SK-N-SH (cell line): ENCODE measurements at regions not wholly inside any gene's neighbourhood (a gene's known extent, or its start where the extent isn't known, plus 50 kb on each side); places are given as distances from the start of the nearest gene placed in this dataset.

Experiments
- CTCF ChIA-PET: fragments of 300-600, 350-600 bp; formaldehyde crosslinking; extraction: SDS; loops from one replicate; lab custom pipeline; 2021; lab: Yijun Ruan, JAX
- POLR2A ChIA-PET: fragments of 350-600 bp; sonication (Branson Sonifier 250); formaldehyde crosslinking; extraction: SDS; loops from one replicate; lab custom pipeline; 2020; ENCODE audit warnings: antibody characterized with exemption, inconsistent platforms; lab: Yijun Ruan, JAX
- DNase-seq: peaks from one replicate; pipeline ENCODE4 v3.0.0; 2012
- H2AFZ ChIP-seq: fragments of 200-600 bp; sonication (generic); 2 replicates; pipeline ENCODE4 v1.8.1; 2016; ENCODE audit warnings: antibody characterized with exemption, mild to moderate bottlenecking, low read depth
- H3F3A ChIP-seq: fragments of 200-600 bp; sonication (generic); replicated peaks from 2 replicates; pipeline ENCODE3; 2016; ENCODE audit warnings: antibody characterized with exemption, mild to moderate bottlenecking; ENCODE audit not compliant: insufficient read depth
- H3K27ac ChIP-seq, 2 experiments: fragments of 200-500 bp in 1 of 2; fragments of 200-600 bp in 1 of 2; sonication (Bioruptor generic) in 1 of 2; sonication (generic), shearing (Covaris generic) in 1 of 2; 2 replicates each; pipeline versions ENCODE4 v1.5.1 to v1.6.1; 2014 to 2016; ENCODE audit warnings: low read depth in 2 of 2, inconsistent platforms in 1 of 2, low read length in 1 of 2, mild to moderate bottlenecking in 1 of 2, mixed read lengths in 1 of 2
- H3K27me3 ChIP-seq: fragments of 200-600 bp; sonication (generic), shearing (Covaris generic); 2 replicates; pipeline ENCODE4 v1.6.1; 2016; ENCODE audit warnings: mixed run types; ENCODE audit not compliant: insufficient read depth
- H3K36me3 ChIP-seq, 2 experiments: fragments of 200-500 bp in 1 of 2; fragments of 200-600 bp in 1 of 2; sonication (Bioruptor generic) in 1 of 2; sonication (generic) in 1 of 2; replicated peaks in 1 of 2; 2 replicates each; pipeline versions ENCODE3 to v1.5.1; 2014 to 2016; ENCODE audit warnings: low read length in 1 of 2, mild to moderate bottlenecking in 1 of 2; ENCODE audit not compliant: insufficient read depth in 2 of 2, control insufficient read depth in 1 of 2
- H3K4me1 ChIP-seq, 2 experiments: fragments of 200-500 bp in 1 of 2; fragments of 200-600 bp in 1 of 2; sonication (Bioruptor generic) in 1 of 2; sonication (generic), shearing (Covaris generic) in 1 of 2; 2 replicates each; pipeline versions ENCODE4 v1.5.1 to v1.6.1; 2014 to 2016; ENCODE audit warnings: low read depth in 1 of 2, low read length in 1 of 2, mixed run types in 1 of 2; ENCODE audit not compliant: insufficient read depth in 2 of 2, control insufficient read depth in 1 of 2
- H3K4me2 ChIP-seq: fragments of 200-600 bp; sonication (generic), shearing (Covaris generic); 2 replicates; pipeline ENCODE4 v1.6.1; 2017; ENCODE audit warnings: mixed run types
- H3K4me3 ChIP-seq, 2 experiments: fragments of 200-500 bp in 1 of 2; fragments of 200-600 bp in 1 of 2; sonication (Bioruptor generic) in 1 of 2; sonication (generic), shearing (Covaris generic) in 1 of 2; 2 replicates each; pipeline versions ENCODE4 v1.5.1 to v1.8.1; 2014 to 2016; ENCODE audit warnings: low read depth in 2 of 2, inconsistent platforms in 1 of 2, low read length in 1 of 2, mild to moderate bottlenecking in 1 of 2, mixed read lengths in 1 of 2, moderate library complexity in 1 of 2
- H3K79me2 ChIP-seq: fragments of 200-600 bp; sonication (generic); 2 replicates; pipeline ENCODE4 v1.8.1; 2017; ENCODE audit warnings: mild to moderate bottlenecking; ENCODE audit not compliant: insufficient read depth
- H3K9ac ChIP-seq: fragments of 200-600 bp; sonication (generic); 2 replicates; pipeline ENCODE4 v1.6.1; 2017; ENCODE audit warnings: mixed run types
- H3K9me2 ChIP-seq: fragments of 200-600 bp; sonication (generic); 2 replicates; pipeline ENCODE4 v1.6.1; 2017; ENCODE audit warnings: mixed run types
- H3K9me3 ChIP-seq: fragments of 200-600 bp; sonication (generic); 2 replicates; pipeline ENCODE4 v1.6.1; 2017; ENCODE audit warnings: mixed run types, mild to moderate bottlenecking, moderate library complexity
- H4K20me1 ChIP-seq: fragments of 200-600 bp; sonication (generic); 2 replicates; pipeline ENCODE4 v1.6.1; 2017; ENCODE audit warnings: mild to moderate bottlenecking, mixed run types; ENCODE audit not compliant: insufficient read depth
- ELF1 ChIP-seq: IDR thresholded peaks from 2 replicates; pipeline ENCODE4 v1.4.0; 2012
- EZH2phosphoT487 ChIP-seq: fragments of 200-600 bp; sonication (generic); IDR thresholded peaks from 2 replicates; pipeline ENCODE4 v1.6.1; 2017; ENCODE audit warnings: low read depth, mixed run types, mild to moderate bottlenecking, antibody characterized with exemption, moderate library complexity, borderline replicate concordance
- FOSL2 ChIP-seq: IDR thresholded peaks from 2 replicates; pipeline ENCODE4 v1.4.0; 2012; ENCODE audit warnings: low read depth, mild to moderate bottlenecking, moderate library complexity, borderline replicate concordance
- FOXJ3 ChIP-seq: sonication (generic); formaldehyde crosslinking; IDR thresholded peaks from 2 replicates; pipeline ENCODE4 v1.5.1; 2020; ENCODE audit warnings: mild to moderate bottlenecking, missing genetic modification reagents
- FOXM1 ChIP-seq: IDR thresholded peaks from 2 replicates; pipeline ENCODE4 v1.4.0; 2012; ENCODE audit warnings: low read depth, mild to moderate bottlenecking
- GATA2 ChIP-seq: sonication (generic); formaldehyde crosslinking; IDR thresholded peaks from 2 replicates; pipeline ENCODE4 v1.5.0; 2020; ENCODE audit warnings: mild to moderate bottlenecking, missing genetic modification reagents
- IRF3 ChIP-seq: fragments of 150-350 bp; IDR thresholded peaks from 2 replicates; pipeline ENCODE4 v1.6.1; 2016; ENCODE audit warnings: mild to moderate bottlenecking, low read depth, low read length
- JUND ChIP-seq: IDR thresholded peaks from 2 replicates; pipeline ENCODE4 v1.4.0; 2012
- MXI1 ChIP-seq: IDR thresholded peaks from 2 replicates; pipeline ENCODE4 v1.6.1; 2012; ENCODE audit warnings: mild to moderate bottlenecking, low read depth, low read length, improper control_type of control experiment
- NFIC ChIP-seq: IDR thresholded peaks from 2 replicates; pipeline ENCODE4 v1.4.0; 2012; ENCODE audit warnings: borderline replicate concordance
- RFX5 ChIP-seq: IDR thresholded peaks from 2 replicates; pipeline ENCODE4 v1.6.1; 2012; ENCODE audit warnings: mild to moderate bottlenecking, improper control_type of control experiment, low read length
- RXRA ChIP-seq: IDR thresholded peaks from 2 replicates; pipeline ENCODE4 v1.4.0; 2012; ENCODE audit warnings: low read depth, mild to moderate bottlenecking, borderline replicate concordance
- SIN3A ChIP-seq: IDR thresholded peaks from 2 replicates; pipeline ENCODE4 v1.6.1; 2012; ENCODE audit warnings: low read depth, mild to moderate bottlenecking, low read length, moderate library complexity, borderline replicate concordance
- TAF1 ChIP-seq: IDR thresholded peaks from 2 replicates; pipeline ENCODE4 v1.6.1; 2012; ENCODE audit warnings: low read depth, mild to moderate bottlenecking, low read length, moderate library complexity, borderline replicate concordance
- USF1 ChIP-seq: IDR thresholded peaks from 2 replicates; pipeline ENCODE4 v1.4.0; 2012; ENCODE audit warnings: low read depth, borderline replicate concordance
- USF2 ChIP-seq: fragments of 150-350 bp; IDR thresholded peaks from 2 replicates; pipeline ENCODE4 v1.6.1; 2017; ENCODE audit warnings: antibody characterized with exemption, low read length, low read depth, borderline replicate concordance
- ZBTB33 ChIP-seq: IDR thresholded peaks from 2 replicates; pipeline ENCODE4 v1.4.0; 2012; ENCODE audit warnings: low read depth, borderline replicate concordance
- WGBS: methylation state at CpG from one replicate; pipeline ENCODE4 v1.1.6; 2017; ENCODE audit warnings: low lambda C conversion rate; 5-methylcytosine and 5-hydroxymethylcytosine counted together

- TF ChIP-seq FOSL2 (no peak), USF1 (no peak), NFIC (no peak), MXI1 (no peak)
Measured at GRCh38 chr5:82707741-82708140, 369.5 kb downstream of the TMEM167A start (continued).

GRCh38 chr5:82704381-82704780 is 372.8 kb downstream of the TMEM167A start:
- POLR2A ChIA-PET: no interaction called here
- WGBS: 45% methylated on average over 2 of the region's 2 CpGs
- Histone ChIP-seq H3K4me2 (no peak overlapping the region), H3K9ac (no peak overlapping the region), H3F3A (no peaks in the 10 kb centered on the region), H3K4me3 (no peak overlapping the region), H3K9me2 (no peaks in the 10 kb centered on the region), H3K9me3 (no peaks in the 10 kb centered on the region), H3K27ac (no peak overlapping the region), H4K20me1 (no peaks in the 10 kb centered on the region), H3K27me3 (no peaks in the 10 kb centered on the region), H3K79me2 (no peaks in the 10 kb centered on the region), H3K4me1 (no peaks in the 10 kb centered on the region), H2AFZ (no peak overlapping the region), H3K36me3 (no peaks in the 10 kb centered on the region)
- no peak for TF ChIP-seq ELF1
- TF ChIP-seq FOXJ3 (CRISPR knock-in tag): no peak
- no peak for TF ChIP-seq SIN3A
- TF ChIP-seq RXRA: no peak
- no peak for TF ChIP-seq USF2
- no peak for TF ChIP-seq IRF3
- no peak for TF ChIP-seq ZBTB33
- DNase-seq: no peak
- CTCF ChIA-PET: interaction anchor here (1.1 kb wide), 1 partner anchor 904 kb away, joined by 3 read pairs; no protein-coding TSS in a partner anchor

- H3K9me3 ChIP-seq: no peaks in the 10 kb centered on the region
- H3K79me2 ChIP-seq: no peaks in the 10 kb centered on the region
- no peaks in the 10 kb centered on the region; a peak in 1 of 4 replicates for H3K4me1 ChIP-seq
- DNase-seq: no peak
- 0% methylated on average over 1 of the region's 1 CpG for WGBS
- no peak overlapping the region for H3K27ac ChIP-seq
- no peak overlapping the region for H3K4me3 ChIP-seq
- no peaks in the 10 kb centered on the region for H3K9me2 ChIP-seq
- no peaks in the 10 kb centered on the region for H3K27me3 ChIP-seq
- H3K9ac ChIP-seq: no peak overlapping the region
- CTCF ChIA-PET: no interaction called here
- H4K20me1 ChIP-seq: no peaks in the 10 kb centered on the region
- H2AFZ ChIP-seq: no peak overlapping the region
- H3K4me2 ChIP-seq: no peak overlapping the region
- no peaks in the 10 kb centered on the region for H3K36me3 ChIP-seq
- POLR2A ChIA-PET: no interaction called here
- H3F3A ChIP-seq: no peaks in the 10 kb centered on the region
- no peak for TF ChIP-seq RFX5
- no peak for TF ChIP-seq ZBTB33
- TF ChIP-seq EZH2phosphoT487: no peak
- no peak for TF ChIP-seq FOXM1
- TF ChIP-seq JUND: no peak
- no peak for TF ChIP-seq USF2
- no peak for TF ChIP-seq NFIC
- no peak for TF ChIP-seq GATA2
- TF ChIP-seq TAF1: no peak
Measured at GRCh38 chr5:82702046-82702445, 375.1 kb downstream of the TMEM167A start.
